Skeletal muscle satellite cell (primary cell): ENCODE measurements at regions not wholly inside any gene's neighbourhood (a gene's known extent, or its start where the extent isn't known, plus 50 kb on each side); places are given as distances from the start of the nearest gene placed in this dataset.

ENCODE experiments used
- H3K27me3 ChIP-seq: 2 replicates; pipeline ENCODE4 v1.7.0; 2013; ENCODE audit warnings: low read length; ENCODE audit not compliant: control insufficient read depth, insufficient read depth
- H3K36me3 ChIP-seq: 2 replicates; pipeline ENCODE4 v1.7.0; 2013; ENCODE audit warnings: mild to moderate bottlenecking, control low read depth, low read length; ENCODE audit not compliant: insufficient read depth
- H3K4me1 ChIP-seq: 2 replicates; pipeline ENCODE4 v1.7.0; 2013; ENCODE audit warnings: low read length; ENCODE audit not compliant: control insufficient read depth, insufficient read depth
- H3K4me2 ChIP-seq: 2 replicates; pipeline ENCODE4 v1.7.0; 2013; ENCODE audit warnings: mild to moderate bottlenecking, low read length
- H3K4me3 ChIP-seq: 2 replicates; pipeline ENCODE4 v1.7.0; 2013; ENCODE audit warnings: low read length
- H3K9ac ChIP-seq: 2 replicates; pipeline ENCODE4 v1.7.0; 2013; ENCODE audit warnings: mild to moderate bottlenecking, low read depth, low read length, moderate library complexity
- H3K9me3 ChIP-seq: replicated peaks from 2 replicates; pipeline ENCODE4 v1.7.0; 2013; ENCODE audit warnings: mild to moderate bottlenecking, control low read depth, low read length

DNA sequence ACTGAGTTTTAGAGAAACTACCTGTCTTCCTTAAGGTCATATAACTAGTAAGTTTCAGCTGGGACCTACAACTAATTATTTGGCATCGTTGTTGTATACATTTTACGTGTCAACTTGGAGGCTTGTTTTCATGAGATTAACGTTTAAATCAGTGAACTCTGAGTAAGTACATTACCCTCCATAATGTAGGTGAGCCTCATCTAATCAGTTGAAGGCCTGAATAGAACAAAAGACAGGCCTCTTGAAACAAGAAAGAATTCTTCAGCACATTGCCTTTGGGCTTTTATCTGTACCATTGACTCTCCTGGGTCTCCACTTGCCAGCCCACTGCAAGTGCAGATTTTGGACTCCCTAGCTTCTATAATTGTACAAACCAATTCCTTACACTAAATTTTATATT is 364.6 kb downstream of the ADGRL2 start:
- Histone ChIP-seq H3K4me1 (no peaks in the 10 kb centered on the region), H3K4me3 (no peak overlapping the region), H3K4me2 (no peak overlapping the region), H3K27me3 (no peaks in the 10 kb centered on the region), H3K9ac (no peak overlapping the region), H3K9me3 (no peaks in the 10 kb centered on the region), H3K36me3 (no peaks in the 10 kb centered on the region)

- H3K4me2 ChIP-seq: no peak overlapping the region
- H3K9me3 ChIP-seq: no peaks in the 10 kb centered on the region
- no peak overlapping the region for H3K9ac ChIP-seq
- no peaks in the 10 kb centered on the region for H3K4me1 ChIP-seq
- no peak overlapping the region for H3K4me3 ChIP-seq
- no peaks in the 10 kb centered on the region for H3K36me3 ChIP-seq
- no peaks in the 10 kb centered on the region for H3K27me3 ChIP-seq
Measured at GRCh38 chr1:82162486-82163420, 362.0 kb downstream of the ADGRL2 start.

- no peak overlapping the region for H3K4me2 ChIP-seq
- no peaks in the 10 kb centered on the region for H3K9me3 ChIP-seq
- no peaks in the 10 kb centered on the region for H3K4me1 ChIP-seq
- H3K27me3 ChIP-seq: no peaks in the 10 kb centered on the region
- H3K36me3 ChIP-seq: no peaks in the 10 kb centered on the region
- no peak overlapping the region for H3K4me3 ChIP-seq
- no peak overlapping the region for H3K9ac ChIP-seq
Measured at GRCh38 chr1:82161700-82162141, 361.0 kb downstream of the ADGRL2 start.

DNA sequence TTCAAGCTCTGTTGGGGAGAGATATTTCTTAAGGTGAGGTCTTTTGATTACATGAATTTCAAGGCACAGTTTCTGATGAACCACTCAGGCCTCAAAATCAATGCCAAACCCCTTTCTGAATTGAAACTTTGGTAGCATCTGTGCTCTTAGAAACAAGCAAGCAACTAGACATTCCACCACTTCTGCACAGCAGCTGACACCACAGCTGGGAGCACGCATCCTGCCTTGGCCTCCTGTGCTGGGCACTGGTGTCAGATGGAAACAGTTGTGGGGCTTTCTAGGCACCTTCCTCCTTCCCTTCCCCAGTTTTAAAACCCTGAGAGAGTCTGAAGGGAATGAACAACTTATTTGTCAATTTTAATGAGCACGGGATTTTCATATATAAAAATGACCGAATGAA is 360.2 kb downstream of the ADGRL2 start:
- no peaks in the 10 kb centered on the region for H3K27me3 ChIP-seq
- H3K4me2 ChIP-seq: no peak overlapping the region
- no peaks in the 10 kb centered on the region for H3K9me3 ChIP-seq
- no peak overlapping the region for H3K9ac ChIP-seq
- H3K4me3 ChIP-seq: no peak overlapping the region
- H3K36me3 ChIP-seq: no peaks in the 10 kb centered on the region
- H3K4me1 ChIP-seq: no peaks in the 10 kb centered on the region

GRCh38 chr1:82160036-82160435 is 359.3 kb downstream of the ADGRL2 start:
- no peaks in the 10 kb centered on the region for H3K4me1 ChIP-seq
- no peaks in the 10 kb centered on the region for H3K27me3 ChIP-seq
- H3K4me2 ChIP-seq: no peak overlapping the region
- no peaks in the 10 kb centered on the region for H3K36me3 ChIP-seq
- H3K9me3 ChIP-seq: no peaks in the 10 kb centered on the region
- H3K9ac ChIP-seq: no peak overlapping the region
- H3K4me3 ChIP-seq: no peak overlapping the region

DNA sequence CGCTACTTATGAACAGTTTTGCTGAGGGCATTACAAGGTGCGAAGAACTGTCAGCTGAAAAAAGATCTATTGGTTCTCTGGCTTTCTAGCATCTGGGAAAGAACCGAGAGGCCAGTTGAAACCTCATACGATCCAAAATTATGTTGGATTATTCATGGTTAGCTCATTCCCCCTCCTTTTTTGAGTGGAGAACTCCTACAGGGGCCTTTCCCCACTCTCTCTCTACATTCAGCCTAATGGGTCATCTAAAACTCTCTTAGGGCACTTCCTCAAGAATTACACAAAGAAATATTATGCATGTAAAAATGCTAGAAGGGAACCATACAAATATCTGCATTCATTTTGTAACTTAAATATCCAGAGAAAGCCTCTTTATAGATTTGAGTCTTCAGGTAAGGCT is 358.2 kb downstream of the ADGRL2 start:
- Histone ChIP-seq H3K27me3 (no peaks in the 10 kb centered on the region), H3K4me1 (no peaks in the 10 kb centered on the region), H3K9ac (no peak overlapping the region), H3K9me3 (no peaks in the 10 kb centered on the region), H3K4me3 (no peak overlapping the region), H3K36me3 (no peaks in the 10 kb centered on the region), H3K4me2 (no peak overlapping the region)

DNA sequence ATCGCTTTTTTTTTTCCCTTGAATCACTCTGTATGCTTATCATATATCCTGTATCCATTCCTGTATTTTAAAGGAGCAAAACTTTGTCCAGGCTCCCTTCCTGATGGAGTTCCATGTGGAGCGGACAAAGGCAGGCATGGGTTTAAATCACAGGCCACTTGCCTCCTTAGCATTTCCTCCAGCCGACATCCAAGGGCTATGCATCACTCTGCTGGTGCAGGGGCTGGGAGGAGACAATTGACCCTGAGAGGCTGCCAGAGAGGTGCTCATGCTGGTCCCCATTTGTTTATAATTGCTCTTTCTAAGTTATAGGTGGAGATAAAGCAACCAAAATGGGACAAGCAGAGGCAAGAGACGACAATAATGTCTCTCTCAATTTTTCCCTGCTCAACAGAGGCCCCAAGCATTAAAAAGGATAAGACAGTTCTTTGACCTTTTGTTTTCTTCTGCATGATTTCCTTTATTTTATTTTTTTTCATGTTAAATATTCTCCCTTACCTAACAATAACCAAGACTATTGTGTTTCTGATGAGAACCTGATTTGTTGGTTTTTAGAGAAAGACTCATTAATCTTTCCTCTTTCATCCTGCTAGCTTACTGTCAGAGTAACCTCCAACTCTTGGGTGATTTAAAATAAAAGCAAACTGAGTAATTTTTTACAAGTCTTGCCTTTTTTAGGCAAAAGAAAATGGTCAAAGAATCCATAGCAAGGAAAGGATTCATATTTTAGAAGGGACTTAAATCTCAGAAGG is 353.7 kb downstream of the ADGRL2 start:
- no peak overlapping the region for H3K4me3 ChIP-seq
- H3K27me3 ChIP-seq: no peaks in the 10 kb centered on the region
- H3K4me1 ChIP-seq: no peaks in the 10 kb centered on the region
- H3K9ac ChIP-seq: no peak overlapping the region
- H3K4me2 ChIP-seq: no peak overlapping the region
- H3K36me3 ChIP-seq: no peaks in the 10 kb centered on the region
- no peaks in the 10 kb centered on the region for H3K9me3 ChIP-seq

- no peaks in the 10 kb centered on the region for H3K4me1 ChIP-seq
- H3K9me3 ChIP-seq: no peaks in the 10 kb centered on the region
- no peaks in the 10 kb centered on the region for H3K27me3 ChIP-seq
- H3K36me3 ChIP-seq: no peaks in the 10 kb centered on the region
- H3K4me2 ChIP-seq: no peak overlapping the region
- H3K4me3 ChIP-seq: no peak overlapping the region
- H3K9ac ChIP-seq: no peak overlapping the region
Measured at GRCh38 chr1:82153752-82154151, 353.0 kb downstream of the ADGRL2 start.

GRCh38 chr1:82153272-82153629 is 352.5 kb downstream of the ADGRL2 start:
- no peaks in the 10 kb centered on the region for H3K4me1 ChIP-seq
- H3K4me2 ChIP-seq: no peak overlapping the region
- no peak overlapping the region for H3K4me3 ChIP-seq
- H3K9ac ChIP-seq: no peak overlapping the region
- no peaks in the 10 kb centered on the region for H3K27me3 ChIP-seq
- no peaks in the 10 kb centered on the region for H3K36me3 ChIP-seq
- H3K9me3 ChIP-seq: no peaks in the 10 kb centered on the region

GRCh38 chr1:82152356-82153271 is 351.9 kb downstream of the ADGRL2 start:
- Histone ChIP-seq H3K9ac (no peak overlapping the region), H3K9me3 (no peaks in the 10 kb centered on the region), H3K4me1 (no peaks in the 10 kb centered on the region), H3K36me3 (no peaks in the 10 kb centered on the region), H3K27me3 (no peaks in the 10 kb centered on the region), H3K4me3 (no peak overlapping the region), H3K4me2 (no peak overlapping the region)

- Histone ChIP-seq H3K9me3 (no peaks in the 10 kb centered on the region), H3K4me1 (no peaks in the 10 kb centered on the region), H3K9ac (no peak overlapping the region), H3K4me2 (no peak overlapping the region), H3K4me3 (no peak overlapping the region), H3K36me3 (no peaks in the 10 kb centered on the region), H3K27me3 (no peaks in the 10 kb centered on the region)
Measured at GRCh38 chr1:82145656-82146055, 344.9 kb downstream of the ADGRL2 start.
